HG02885 (cell line): ENCODE measurements at regions not wholly inside any gene's neighbourhood (a gene's known extent, or its start where the extent isn't known, plus 50 kb on each side); places are given as distances from the start of the nearest gene placed in this dataset.

Experiments used
- ATAC-seq: cut with Tn5 transposase; IDR thresholded peaks from one replicate; pipeline ENCODE4 v1.9.1; 2021; ENCODE audit warnings: mild to moderate bottlenecking; ENCODE audit not compliant: unreplicated experiment, poor library complexity

- no peak for ATAC-seq
These were observed 200.4 kb downstream of the KIF18A start for GRCh38 chr11:27907530-27907929.

GRCh38 chr11:27907091-27907490 lies 200.9 kb downstream of the KIF18A start:
- ATAC-seq, result no peak

- no peak for ATAC-seq
These were observed 203.4 kb downstream of the KIF18A start for GRCh38 chr11:27904358-27905055.

- ATAC-seq, result no peak
These were observed 202.8 kb upstream of the BDNF start for GRCh38 chr11:27902981-27903624.

- no peak for ATAC-seq
These were observed 197.9 kb upstream of the BDNF start for GRCh38 chr11:27898166-27898565.

GRCh38 chr11:27896096-27896495 lies 195.8 kb upstream of the BDNF start:
- ATAC-seq, result no peak

GRCh38 chr11:27894552-27894951 lies 194.3 kb upstream of the BDNF start:
- no peak for ATAC-seq

GRCh38 chr11:27886857-27887256 lies 186.6 kb upstream of the BDNF start:
- no peak for ATAC-seq

GRCh38 chr11:27882066-27882697 lies 181.9 kb upstream of the BDNF start:
- peak; percentile 61 for ATAC-seq

GRCh38 chr11:27875831-27876775 lies 175.8 kb upstream of the BDNF start:
- ATAC-seq, result no peak

- no peak for ATAC-seq
These were observed 175.0 kb upstream of the BDNF start for GRCh38 chr11:27874998-27875830.

- no peak for ATAC-seq
These were observed 173.4 kb upstream of the BDNF start for GRCh38 chr11:27873664-27874063.

GRCh38 chr11:27871056-27871455 lies 170.8 kb upstream of the BDNF start:
- no peak for ATAC-seq

- ATAC-seq, result no peak
These were observed 169.4 kb upstream of the BDNF start for GRCh38 chr11:27869701-27870100.

GRCh38 chr11:27868709-27869108 lies 168.5 kb upstream of the BDNF start:
- no peak for ATAC-seq

- ATAC-seq, result no peak
These were observed 168.0 kb upstream of the BDNF start for GRCh38 chr11:27868226-27868625.

GRCh38 chr11:27865105-27865504 lies 164.8 kb upstream of the BDNF start:
- ATAC-seq, result no peak

GRCh38 chr11:27864611-27865010 lies 164.4 kb upstream of the BDNF start:
- ATAC-seq, result no peak

GRCh38 chr11:27864091-27864491 lies 163.8 kb upstream of the BDNF start:
- ATAC-seq, result no peak

GRCh38 chr11:27863637-27864036 lies 163.4 kb upstream of the BDNF start:
- no peak for ATAC-seq
